HUDEP-2 (cell line): ENCODE measurements at regions not wholly inside any gene's neighbourhood (a gene's known extent, or its start where the extent isn't known, plus 50 kb on each side); places are given as distances from the start of the nearest gene placed in this dataset.
"Not testable (repeated sequence)": the region's sequence is repeated elsewhere in the genome, so short reads cannot be mapped to it uniquely, and the experiment has no call there.

ENCODE experiments used
- DNase-seq, 76 experiments: peaks; one replicate each; lab custom pipeline; 2025; ENCODE audit not compliant: unreplicated experiment in 76 of 76; lab: John Stamatoyannopoulos, UW

DNA sequence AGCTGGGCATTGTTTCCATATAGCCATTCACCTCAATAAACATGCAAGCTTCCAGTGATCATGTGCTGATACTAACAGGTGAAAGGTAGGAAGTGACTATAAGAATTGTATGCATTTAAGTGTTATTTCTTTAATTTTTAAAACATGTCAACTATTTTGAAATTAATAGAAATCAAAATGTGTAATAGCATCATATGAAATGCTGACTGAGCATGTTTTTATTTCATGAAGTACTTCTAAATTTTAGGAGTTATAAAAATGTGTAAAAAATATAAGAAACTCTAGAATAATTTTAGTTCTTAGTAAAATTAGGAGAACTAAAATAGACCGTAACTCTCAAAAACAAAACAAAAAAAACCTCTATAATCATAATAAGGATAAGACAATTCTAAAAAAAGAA, 229.3 kb upstream of the ARPP21 start:
- DNase-seq: no peak

- no peak for DNase-seq
Observed at GRCh38 chr3:35413483-35413882, 225.8 kb upstream of the ARPP21 start.

GRCh38 chr3:35417080-35417479, 222.2 kb upstream of the ARPP21 start:
- no peak for DNase-seq

DNA sequence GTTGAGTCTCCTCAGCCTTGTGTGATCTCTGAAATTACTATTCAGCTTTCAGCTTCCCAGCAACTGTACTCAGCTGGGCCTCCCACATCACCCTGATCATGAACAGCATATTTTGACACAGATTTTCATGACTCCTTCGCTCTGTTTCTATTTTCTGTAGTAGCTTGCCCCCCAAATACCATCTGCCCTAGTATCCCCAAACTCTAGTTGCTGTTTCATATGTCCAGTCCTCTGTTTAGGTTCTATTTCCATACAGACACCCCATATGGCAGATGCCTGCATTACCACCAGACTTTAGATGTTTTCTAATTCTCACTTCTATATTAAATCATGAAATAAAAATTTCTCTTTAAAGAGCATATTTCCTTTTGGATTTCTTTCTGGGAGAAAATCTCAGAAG, 217.2 kb upstream of the ARPP21 start:
- DNase-seq: no peak

GRCh38 chr3:35422836-35423601, 216.3 kb upstream of the ARPP21 start:
- DNase-seq: no peak

DNA sequence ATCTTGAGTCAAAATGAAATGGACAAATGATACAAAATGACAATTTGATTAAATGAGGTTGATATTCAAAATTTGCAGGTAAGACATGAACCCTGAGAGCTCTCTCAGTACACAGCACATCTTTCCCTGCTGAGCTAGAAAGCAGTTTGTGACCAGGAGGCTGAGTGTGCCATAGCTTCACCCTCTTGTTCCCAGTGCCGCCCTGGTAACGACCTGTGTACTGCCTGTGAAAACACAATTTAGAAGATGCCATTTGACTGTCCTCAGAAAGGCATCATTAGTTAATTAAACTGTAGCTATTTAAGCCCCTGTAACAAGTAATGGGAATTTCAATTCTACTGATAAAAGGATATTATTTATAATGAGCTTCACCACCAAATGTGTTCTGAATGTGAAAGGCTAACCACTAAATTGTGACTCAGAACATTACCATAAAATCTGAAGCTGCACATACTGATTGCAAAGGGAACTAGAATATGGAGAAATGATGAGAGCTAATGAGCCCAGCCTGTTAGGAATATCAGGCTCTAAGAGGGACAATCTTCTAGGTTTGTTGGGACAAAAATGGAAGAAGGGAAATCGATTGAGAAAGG, 212.9 kb upstream of the ARPP21 start:
- DNase-seq: no peak

GRCh38 chr3:35437381-35437780, 201.9 kb upstream of the ARPP21 start:
- no peak for DNase-seq

DNA sequence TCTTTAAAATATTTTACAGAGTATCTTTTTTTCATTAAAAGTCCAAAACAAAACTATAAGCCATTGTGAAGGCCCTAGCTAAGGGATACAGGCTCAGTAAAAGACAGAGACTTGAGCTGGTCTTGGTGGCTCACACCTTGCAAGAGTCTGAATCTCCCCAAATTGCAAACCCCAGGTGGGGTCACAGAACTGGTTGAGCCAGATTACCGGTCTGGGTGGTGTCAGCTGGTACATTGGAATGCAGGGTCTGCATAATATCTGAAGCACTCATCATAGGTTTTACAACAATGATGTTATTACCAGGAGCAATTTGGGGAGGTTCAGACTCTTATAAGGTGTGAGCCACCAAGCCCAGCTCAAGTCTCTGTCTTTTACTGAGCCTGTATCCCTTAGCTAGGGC, 201.2 kb upstream of the ARPP21 start:
- no peak for DNase-seq

DNA sequence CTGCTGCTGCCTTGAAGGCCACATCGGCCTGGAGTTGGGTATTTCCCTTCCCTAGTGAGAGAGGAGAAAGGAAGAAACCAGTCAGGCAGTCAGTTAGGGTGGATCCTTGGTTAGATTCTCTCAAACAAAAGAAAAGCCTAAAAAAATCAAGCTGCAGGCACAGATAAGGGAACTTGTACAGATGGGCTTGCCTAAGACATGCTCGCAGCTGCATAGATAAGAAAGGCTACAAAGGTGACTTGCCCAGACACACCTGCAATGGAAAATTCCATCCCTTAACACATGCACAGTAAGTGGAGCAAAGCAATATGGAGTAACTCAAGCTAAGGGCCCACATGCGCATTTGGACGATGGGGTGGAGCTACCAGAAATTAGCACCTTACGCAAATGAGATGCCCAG, 199.7 kb upstream of the ARPP21 start:
- DNase-seq: peak in 69 of 76 experiments; percentile 4 to 91 (median 55)

DNA sequence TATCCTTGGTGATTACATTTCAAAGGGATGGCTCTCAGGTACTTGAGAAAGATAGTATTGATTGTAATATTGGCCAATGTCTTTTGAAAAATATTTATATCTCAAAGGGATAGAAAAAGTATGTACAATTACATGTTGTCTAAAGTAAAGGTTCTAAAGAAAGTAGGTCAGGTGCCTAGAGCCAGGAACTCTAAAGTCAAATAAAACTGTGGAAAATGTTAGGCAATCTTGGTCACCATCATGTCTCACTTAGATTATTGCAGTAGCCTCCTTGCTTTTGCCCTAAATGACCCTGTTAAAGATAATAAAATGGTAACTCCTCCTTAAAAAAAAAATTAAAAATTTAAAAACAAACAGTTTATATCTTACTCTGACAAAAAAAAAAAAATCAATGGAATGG, 198.5 kb upstream of the ARPP21 start:
- DNase-seq: no peak

GRCh38 chr3:35446896-35447295, 192.4 kb upstream of the ARPP21 start:
- DNase-seq: no peak

GRCh38 chr3:35448121-35448520, 191.2 kb upstream of the ARPP21 start:
- peak in 72 of 76 experiments; percentile 4 to 86 (median 61) for DNase-seq

GRCh38 chr3:35448681-35449080, 190.6 kb upstream of the ARPP21 start:
- DNase-seq: peak in 9 of 76 experiments; percentile 1 to 53 (median 18)

DNA sequence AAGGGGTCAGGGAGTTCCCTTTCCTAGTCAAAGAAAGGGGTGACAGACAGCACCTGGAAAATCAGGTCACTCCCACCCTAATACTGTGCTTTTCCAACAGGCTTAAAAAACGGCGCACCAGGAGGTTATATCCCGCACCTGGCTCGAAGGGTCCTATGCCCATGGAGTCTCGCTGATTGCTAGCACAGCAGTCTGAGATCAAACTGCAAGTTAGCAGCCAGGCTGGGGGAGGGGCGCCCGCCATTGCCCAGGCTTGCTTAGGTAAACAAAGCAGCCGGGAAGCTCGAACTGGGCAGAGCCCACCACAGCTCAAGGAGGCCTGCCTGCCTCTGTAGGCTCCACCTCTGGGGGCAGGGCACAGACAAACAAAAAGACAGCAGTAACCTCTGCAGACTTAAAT, 184.5 kb upstream of the ARPP21 start:
- DNase-seq: not testable (repeated sequence)

GRCh38 chr3:35473956-35474355, 165.4 kb upstream of the ARPP21 start:
- no peak for DNase-seq

DNA sequence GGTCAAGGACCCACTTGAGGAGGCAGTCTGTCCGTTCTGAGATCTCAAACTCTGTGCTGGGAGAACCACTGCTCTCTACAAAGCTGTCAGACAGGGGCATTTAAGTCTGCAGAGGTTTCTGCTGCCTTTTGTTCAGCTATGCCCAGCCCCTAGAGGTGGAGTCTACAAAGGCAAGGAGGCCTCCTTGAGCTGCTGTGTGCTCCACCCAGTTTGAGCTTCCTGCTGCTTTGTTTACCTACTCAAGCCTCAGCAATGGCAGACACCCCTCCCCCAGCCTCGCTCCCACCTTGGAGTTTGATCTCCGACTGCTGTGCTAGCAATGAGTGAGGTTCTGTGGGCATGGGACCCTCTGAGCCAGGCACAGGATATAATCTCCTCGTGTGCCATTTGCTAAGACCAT, 156.8 kb upstream of the ARPP21 start:
- not testable (repeated sequence) for DNase-seq

- no peak for DNase-seq
Observed at GRCh38 chr3:35483131-35483530, 156.2 kb upstream of the ARPP21 start.

DNA sequence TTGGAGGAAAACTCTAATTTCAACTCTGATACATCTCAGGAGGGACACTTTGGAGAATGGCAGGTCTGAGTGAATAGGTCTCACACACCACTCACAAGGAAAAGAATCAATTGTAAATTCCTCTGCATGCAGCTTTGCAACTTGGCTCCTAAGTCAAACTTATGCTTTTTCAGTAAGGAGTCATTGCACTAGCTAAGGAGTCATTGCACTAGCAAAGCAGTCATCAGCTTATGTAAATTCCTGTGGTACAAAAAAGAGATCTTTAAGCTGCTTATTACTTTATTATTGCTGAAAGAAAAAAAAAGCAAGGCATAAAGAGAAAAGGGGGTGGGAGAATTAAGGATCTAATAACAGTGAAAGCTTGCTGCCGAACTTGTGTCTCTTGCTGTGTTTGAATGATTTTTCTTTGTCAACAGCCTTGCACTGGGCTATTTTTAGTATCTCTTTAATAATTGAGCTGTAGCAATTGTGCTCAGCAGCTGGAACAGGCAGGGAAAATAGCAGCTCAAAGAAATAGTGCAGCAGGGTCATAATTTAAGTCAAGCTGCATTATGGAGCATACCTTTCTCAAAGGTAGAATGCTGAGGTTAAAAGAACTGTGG, 154.3 kb upstream of the ARPP21 start:
- DNase-seq: no peak

- DNase-seq: no peak
Observed at GRCh38 chr3:35486295-35486694, 153.0 kb upstream of the ARPP21 start.

DNA sequence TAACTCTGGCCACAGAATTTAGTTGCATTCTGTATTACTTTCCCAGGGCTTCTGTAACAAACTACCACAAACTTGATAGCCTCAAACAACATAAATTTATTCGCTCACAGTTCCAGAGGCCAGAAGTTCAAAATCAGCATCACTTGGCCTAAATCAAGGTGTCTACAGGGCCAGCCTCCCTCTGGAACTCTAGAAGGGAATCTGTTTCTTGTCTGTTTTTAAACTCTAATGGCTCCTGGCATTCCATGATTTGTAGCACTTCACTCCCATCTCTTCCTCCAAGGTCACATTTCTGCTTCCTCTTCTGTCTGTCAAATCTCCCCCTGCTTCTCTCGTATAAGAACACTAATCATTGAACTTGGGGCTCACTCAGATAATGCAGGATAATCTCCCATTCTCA, 151.9 kb upstream of the ARPP21 start:
- no peak for DNase-seq

DNA sequence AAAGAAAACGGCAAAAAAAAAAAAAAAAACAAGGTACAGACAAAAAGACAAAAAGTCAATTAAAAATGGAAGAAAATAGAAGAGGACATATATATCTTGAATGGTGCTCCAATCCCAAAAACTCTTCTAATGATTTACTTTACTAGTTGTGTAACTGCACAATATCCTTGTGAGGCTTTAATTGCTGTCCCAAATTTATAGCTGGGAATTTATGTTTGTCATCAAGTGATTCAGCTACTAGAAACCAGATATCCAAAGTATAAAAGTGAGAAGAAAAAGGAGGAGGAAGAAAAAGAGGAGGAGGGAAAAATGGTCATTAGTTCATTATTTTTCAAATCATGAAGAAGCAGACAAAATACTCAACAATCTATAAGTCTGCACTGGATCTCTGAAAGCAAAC, 150.8 kb upstream of the ARPP21 start:
- DNase-seq: no peak

DNA sequence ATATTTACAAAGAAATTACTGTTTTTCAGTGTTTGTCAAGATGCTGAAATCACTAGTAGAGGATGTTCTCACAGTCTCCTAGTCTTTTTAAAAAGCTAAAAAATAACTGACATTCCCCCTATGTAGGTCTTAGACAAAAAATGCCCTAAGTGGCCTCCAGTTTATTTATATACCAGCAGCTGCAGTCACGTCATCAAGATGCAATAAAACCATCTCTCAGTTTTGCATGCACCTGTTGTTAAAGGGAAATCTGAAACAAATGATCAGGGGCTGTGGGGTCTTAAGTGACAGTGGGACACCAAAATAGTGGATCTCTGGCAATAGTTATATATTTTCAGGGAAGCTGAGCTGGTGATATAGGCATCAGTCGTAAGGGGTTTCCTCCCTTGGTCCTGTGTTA, 146.5 kb upstream of the ARPP21 start:
- no peak for DNase-seq
